Smooth muscle cell of the brain vasculature (primary cell): ENCODE measurements at regions not wholly inside any gene's neighbourhood (a gene's known extent, or its start where the extent isn't known, plus 50 kb on each side); places are given as distances from the start of the nearest gene placed in this dataset.
A peak's percentile ranks its signal among the peaks of the same experiment; 100 is the strongest.
"Not testable (repeated sequence)": the region's sequence is repeated elsewhere in the genome, so short reads cannot be mapped to it uniquely, and the experiment has no call there.

Source experiments
- DNase-seq: peaks from one replicate; pipeline ENCODE4 v3.0.0-alpha.2; 2012; ENCODE audit warnings: low read depth, low spot score

DNA sequence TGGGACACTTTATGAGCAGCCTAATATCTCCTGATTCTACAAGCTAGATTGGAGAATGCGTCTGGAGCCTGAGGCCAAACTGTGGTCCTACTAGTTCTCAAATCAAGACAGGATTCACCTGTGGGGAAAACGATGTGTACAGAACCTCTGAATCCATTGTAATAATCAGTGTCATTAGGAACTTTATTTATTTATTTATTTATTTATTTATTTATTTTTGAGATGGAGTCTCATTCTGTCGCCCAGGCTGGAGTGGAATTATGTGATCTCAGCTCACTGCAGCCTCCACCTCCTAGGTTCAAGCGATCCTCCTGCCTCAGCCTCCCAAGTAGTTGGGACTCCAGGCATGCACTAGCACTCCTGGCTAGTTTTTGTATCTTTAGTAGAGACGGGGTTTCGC, 52.6 kb upstream of the KIF26B start:
- not testable (repeated sequence) for DNase-seq

DNA sequence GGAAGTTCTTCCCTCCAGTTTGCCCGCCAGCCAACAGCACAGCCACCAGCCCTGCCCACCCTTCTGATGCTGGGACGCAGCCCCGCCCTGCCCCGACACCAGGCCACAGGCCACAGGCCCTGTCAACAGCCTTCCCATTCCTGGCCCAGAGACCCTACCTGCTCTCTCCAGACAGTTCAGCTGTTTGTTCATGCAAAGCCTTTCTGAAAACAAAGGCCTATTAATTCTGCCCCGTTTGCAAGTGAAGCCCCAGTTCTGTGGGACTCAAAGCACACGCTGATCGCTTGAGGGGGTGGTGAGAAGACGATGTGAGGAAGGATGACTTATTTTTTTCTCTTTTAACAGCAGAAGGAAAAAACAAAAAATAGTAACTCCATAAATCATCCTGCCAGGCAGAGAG, 55.4 kb upstream of the KIF26B start:
- no peak for DNase-seq

DNA sequence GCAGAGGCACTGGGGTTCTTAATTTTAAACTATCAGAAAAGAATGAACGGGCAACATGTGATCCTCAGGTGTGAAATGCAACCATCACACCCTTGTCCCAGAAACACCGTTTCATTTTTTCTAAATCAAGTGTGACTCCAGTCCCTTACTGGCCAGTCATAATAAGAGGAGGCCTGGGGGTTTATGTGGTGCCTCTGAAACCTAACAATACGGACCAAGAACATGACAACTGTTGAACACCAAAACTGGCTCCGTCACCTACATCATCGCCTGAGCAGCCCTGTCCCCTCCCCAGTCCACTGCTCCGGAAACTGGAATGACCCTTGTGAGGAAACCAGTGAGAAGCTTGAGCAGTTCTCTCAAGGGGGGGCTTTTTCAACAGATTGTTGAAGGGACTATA, 55.9 kb upstream of the KIF26B start:
- DNase-seq = no peak

DNA sequence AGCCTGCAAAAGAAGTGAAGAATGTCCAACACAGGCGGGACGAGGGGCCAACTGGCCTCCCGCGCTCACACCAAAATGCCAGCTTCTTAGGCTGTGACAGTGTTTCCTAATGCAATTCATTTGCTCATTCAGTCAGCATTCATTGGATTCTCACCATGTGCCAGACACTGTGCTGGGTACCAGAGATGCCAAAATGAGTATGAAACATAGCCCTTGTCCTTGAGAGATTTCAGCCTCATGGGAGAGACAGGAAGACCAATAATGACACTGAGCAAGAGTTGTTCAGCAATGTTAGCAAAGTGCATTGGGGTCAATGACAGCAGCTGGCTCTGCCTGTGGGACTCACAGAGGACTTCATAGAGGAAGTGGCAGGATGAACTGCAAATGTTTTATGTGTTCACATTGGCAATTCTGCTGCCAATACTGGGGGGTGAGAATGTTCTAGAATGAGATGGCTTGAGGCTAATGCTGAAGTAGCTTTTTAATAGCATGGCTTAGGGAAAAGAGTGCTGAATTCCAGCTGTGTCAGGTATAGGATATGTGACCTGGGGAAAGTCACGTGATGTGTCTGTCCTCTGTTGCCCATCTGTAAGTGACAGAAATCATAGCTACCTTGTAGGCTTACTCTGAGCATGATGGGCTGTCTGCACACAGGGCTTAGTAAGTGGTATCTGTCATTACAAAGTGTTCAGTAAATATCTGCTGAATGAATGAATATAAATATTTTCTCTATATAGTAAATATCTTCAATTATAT, 58.3 kb upstream of the KIF26B start:
- DNase-seq = no peak

DNA sequence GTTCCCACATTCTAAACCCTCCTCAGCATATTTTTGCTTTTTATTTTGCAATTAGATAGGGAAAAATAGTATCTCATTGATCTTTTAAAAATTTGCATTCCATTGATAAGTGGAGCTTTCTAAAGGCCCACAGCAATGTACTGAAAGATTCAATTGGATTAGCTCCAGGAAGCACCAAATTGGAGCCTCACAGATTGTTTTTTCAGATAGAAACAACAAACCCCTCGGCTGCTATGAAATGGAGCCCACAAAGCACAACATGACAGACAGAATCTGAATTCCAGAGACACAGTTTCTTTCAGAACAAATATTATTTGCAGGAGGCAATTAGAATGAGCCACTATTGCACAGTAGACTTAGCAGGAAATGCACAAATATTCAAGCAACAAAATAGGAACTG, 58.9 kb upstream of the KIF26B start:
- DNase-seq = no peak

DNA sequence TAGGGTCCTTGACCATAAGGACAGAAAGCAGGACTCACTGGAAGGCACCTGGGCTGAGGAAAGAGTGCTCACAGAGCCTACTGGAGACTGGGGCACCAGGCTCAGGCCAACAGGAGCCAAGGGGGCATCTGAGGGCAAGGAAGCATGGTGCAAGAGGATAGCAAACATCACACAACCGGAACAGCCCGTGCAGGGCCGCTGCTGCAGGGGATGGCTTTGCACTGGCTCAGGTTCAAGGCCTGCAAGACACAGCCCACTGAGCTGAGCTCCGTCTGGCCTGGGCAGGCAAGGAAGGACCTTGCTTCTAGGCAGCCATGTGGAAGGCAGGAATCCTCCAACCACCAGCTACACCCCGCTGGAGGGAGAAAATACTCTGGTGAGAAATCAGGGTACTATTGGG, 59.8 kb upstream of the KIF26B start:
- no peak for DNase-seq

DNA sequence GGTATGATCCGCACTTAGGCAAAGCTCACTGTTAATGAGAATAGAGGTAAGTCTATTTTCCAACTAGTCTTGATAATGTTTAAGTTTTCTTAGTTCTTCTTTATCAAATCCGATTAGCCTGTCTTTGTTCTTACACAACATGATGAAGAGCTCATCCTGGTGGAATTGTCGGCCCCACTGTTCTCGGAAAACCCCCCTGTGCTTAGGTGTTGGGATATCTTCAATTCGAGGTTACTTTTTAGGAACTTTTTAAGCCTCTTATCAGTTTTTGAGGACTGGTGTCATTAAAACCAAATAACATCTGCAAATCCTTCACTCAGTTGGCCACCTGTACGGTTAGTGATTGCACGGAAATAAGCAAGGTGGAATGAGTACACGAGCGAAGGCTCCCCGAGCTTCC, 60.7 kb upstream of the KIF26B start:
- no peak for DNase-seq

DNA sequence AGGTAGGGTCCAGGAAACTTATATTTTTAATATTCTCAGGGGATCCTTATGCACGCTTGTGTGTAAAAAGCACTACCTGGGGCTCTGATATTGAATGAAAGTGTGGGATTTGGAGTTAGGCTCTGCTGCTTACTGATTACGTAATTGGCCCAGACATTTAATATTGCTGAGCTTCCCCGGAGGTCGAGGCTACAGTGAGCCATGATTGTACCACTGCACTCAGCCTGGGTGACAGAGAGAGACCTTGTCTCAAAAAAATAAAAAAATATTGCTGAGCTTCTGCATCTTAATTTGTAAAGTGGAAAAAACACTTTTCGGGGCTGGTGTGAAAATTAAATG, 62.2 kb upstream of the KIF26B start:
- no peak for DNase-seq

DNA sequence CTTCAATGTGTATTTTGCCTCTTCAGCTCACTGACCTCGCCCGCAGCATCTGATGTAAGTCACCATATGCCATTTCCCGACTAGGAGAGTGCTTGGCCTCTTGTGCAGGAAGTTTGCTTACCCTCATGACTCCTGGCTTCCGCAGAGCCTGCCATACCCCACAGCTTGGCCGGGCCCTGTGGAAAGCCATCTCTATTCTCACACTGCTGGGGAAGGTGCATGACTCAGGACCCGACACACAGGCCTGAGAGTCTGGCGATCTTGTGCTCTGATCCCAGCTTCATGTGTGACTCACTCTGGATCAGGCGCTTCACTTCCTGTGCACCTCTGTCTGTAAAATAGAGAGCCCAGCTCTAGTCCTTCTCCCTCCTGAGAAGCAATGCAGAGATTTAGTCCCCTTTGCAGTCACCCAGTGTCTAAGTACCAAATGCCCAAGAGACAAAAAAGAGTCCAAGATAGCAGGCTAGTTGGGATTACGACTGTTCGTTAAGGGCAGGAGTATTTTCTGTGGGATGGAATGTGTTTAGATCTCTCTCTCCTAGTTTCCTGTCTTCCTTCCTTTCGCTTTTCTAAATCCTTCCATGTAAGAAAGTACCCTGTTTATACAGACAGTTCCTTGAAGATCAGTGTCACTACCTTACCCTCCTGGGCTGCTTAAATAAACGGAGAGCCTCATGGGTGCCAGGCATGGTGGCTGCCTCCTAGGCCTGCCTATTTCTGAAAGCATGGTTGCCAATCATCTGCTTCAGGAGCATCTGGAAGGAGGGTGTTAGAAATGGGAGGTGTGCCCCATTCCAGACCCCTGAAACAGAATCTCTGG, 62.8 kb upstream of the KIF26B start:
- DNase-seq = peak; percentile 92

DNA sequence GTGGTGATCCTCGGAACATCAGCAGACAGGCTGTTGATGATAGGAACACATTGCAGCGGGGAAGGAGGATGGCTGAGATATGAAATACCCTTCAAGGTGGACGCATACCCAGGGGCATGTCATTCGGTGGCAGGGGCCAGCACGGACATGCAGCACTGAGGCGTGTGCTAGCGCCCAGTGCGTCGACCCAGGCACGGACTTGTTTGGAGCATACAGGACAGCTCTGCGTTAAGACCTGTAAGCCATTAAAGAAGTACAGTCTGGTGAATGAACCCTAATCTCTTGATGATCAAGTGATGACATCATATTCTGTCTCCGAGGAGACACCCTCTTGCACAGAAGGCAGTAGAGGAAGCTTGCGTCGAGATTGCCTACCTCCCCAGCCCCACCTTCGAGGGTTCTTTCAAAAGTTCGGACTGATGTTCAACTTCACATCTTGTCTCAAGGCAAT, 63.6 kb upstream of the KIF26B start:
- DNase-seq = no peak

DNA sequence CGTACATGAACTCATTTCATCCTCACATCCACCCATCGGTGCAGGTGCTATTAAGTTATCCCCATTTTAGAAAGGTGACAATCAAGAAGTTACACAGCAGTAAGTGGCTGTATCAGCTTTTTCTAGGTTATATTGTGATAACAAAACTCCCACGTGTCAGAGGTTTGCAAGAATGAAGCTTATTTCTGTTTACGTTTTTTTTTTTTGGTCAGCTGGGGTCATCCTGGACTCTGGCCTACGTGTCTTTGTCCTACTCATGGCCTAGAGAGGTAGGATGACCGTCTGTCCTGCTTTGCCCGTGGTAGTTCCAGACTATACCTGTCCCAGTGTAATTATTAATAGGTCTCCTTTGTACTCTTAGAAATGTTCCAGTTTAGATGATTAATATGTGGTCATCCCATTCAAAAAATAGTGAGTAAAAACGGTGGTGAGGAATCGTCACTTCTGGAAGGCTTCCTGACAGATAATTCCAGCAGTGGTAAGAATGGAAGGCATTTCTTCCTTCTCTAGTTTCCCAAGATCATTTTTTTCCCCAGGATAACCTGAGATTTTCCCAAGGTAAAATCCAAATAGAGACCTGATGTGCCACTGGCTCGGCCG, 64.2 kb upstream of the KIF26B start:
- DNase-seq = no peak

DNA sequence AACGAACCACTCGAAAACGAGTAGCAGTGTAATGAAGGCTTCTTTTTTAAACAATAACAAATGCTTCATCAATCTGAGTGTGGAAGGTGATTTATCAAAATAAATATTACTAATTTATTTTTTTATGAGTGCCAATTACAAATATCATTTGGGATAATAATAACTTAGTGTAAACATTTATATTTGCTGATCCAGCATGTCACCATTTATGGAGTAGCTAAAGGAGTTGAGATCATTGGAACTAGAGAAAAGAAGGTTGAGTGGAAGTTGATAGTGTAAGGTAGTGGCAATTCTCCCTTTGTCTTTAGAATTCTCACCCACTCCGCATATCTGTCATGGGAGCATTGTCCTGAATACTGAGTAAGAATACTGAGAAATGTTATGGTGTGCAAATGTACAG, 67.1 kb upstream of the KIF26B start:
- DNase-seq = no peak

DNA sequence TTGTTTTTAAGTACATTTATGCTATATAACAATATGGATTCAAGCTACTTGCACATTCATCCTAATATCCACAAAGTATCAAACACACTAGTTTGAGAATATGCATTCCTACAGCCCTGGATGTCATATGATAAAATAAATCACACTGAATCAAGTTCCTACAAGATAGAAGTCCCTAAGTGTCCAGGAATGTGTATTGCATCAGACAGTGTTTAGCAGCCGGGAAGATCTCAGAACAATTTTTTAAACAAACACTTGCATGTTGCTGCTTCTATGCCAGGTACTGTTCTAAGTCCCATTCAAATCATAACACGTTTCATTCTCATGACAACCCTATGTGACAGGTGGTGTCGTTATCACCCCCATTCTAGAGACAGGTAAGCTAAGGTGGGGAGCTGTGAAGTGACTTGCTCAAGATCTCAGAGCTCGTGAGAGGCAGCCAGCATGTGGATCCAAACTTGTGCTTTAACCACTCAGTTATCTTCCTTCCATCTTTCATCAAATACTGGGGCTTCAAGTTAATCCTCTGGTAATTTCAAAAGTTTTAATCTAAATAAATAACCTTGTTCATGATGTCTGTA, 68.3 kb upstream of the KIF26B start:
- no peak for DNase-seq

DNA sequence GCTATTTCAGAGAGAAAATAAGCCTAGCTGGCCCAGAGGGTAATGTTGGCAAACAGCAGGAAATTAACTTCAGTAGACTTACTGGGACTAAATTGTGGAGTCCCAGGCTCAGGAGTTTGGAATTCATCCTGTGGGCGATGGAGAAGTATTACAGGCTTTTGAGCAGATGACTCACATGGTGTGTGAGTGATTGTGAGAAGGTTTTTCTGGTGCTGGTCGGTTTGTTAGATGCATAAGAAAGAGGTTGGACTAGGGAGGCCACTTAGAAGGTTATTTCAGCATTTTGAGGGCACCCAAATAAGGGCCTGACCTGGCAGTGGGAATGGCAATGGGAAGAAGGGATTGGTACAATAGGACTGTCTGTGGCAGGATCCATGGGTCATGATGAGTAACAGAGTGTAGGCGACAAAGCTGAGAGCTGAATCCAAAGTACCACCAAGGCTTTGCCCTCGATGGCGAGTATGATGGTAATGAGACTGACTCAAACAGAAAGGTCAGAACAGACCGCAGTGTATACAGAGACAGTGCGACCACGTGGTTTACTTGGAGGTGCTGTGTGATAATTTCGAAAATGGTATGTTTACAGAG, 69.2 kb upstream of the KIF26B start:
- DNase-seq = no peak

DNA sequence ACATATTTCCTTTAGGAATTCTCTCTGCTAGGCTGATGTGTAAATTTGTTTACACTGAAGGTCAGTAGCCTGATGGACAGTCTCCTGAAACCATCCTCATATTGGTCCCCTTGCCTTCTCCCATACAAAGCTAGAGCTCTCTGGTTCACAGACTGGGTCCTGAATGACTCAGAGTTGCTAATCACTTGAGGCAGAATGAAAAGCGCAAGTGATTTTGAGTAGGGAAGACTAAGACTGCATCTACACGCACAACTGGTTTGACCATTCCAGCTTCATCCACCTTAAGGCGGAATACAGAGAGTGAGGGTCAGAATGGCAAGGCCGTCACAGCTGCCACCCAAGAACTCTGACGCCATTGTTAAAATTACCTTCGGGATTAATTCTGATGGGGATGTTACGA, 70.2 kb upstream of the KIF26B start:
- no peak for DNase-seq

DNA sequence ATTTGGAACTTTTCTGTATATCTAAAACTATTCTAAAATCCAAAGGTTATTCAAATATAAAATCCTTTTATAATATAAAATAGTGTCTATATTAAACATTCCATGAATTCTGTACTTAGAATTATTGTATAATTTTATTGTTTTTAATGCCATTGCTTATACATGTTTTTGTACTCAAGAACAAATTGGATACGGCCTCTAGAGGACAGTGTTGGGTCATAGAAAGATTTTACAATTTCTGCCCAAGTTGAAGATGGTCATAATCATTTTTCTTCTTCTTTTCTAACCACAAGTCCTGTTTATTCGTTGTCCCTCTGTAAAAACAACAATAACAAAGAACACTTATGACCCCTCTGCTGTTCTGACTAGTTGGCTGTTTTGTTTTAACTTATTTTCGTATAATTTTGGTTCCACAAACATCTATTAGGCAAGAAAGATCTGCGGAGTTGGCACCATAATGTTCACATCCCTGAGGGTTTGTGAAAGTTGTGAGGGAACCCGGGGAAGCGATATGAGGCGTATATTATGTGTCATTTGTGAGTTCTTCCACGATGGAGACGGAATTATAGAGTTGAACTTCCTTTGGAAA, 75.7 kb upstream of the KIF26B start:
- no peak for DNase-seq

DNA sequence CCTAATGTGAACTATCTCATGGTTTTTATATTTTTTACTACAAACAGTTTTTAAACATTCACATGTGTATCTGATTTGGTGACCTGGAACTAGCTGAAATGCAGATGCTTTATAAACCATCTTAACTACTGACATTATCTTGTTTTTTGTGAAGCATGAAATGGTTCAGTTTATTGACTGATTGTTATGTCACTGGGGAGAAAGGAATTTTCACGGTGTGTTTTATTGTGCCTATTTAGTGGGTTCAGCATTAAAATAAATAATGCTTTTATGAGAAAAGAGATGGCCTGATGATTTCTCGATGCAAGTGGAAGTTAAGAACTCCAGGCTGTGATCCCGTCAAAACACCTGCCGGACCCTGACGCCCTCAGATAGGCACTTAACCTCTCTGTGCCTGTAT, 79.9 kb upstream of the KIF26B start:
- DNase-seq = no peak

DNA sequence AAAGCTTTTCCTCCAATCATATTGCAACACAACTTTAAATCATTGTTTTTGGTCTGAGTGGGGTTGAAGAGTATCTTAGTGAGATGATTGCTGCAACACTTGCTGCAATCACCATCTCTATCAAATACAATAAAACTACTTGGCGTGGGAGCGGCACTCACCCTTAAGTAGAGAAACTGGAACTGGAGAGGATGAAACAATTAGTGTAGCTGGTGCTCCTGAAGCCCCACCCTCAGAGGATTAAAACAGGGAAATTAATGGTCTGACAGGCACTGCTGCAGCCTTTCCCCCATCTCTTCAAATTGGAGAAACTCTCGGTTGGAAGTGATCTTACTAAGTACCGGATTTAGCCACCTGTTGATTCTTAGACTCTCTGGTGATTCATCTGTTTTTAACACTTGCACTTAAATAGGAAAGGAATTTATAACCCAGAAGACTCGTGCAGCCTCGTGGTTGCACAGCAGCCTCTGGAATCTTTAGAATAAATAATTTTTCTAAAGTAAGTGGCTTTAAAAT, 80.5 kb upstream of the KIF26B start:
- no peak for DNase-seq

DNA sequence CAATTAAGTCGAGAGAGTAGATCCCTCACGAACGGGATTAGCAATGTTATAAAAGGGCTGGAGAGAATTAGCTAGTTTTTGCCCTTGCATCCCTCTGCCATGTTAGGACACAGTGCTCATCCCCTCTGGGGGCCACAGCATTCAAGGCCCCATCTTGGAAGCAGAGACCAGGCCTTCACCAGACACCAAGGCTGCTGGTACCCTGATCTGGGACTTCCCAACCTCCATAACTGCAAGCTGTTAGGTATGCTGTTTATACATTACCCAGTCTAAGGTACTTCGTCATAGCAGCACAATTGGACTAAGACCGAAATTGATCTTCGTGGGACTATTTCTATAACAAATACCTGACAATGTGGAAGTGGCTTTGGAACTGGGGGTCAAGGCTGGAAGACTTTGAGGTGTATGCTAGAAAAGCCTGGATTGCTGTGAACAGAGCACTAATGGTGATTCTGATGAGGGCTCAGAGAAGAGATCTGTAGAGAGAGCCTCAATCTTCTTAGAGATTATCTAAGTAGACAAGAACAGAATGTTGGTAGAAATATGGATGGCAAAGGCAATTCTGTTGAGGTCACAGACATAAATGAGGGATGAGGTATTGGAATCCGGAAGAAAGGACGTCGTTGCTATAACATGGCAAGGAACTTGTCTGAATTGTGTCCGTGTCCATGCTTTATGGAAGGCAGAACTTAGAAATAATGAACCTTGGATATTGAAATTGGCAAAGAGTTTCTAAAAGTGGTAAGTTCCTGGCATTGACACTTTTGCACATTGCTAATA, 83.8 kb upstream of the KIF26B start:
- no peak for DNase-seq

DNA sequence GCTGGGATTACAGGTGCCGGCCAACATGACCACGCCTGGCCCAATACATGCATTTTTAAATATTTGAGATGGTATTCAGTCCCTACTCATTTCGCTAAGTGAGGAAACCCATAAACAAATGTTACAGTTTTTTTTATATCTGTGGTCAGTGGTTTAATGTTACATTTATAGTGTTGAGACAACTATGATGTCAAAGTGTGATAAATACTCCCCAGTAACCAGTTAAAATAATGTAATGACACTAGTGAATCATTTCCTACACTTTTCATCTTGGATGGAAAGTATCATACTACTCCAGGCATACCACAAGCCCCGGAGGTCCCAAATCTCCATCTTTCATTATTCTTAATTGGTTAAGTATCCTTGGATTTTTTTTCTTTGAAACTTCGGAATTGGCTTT, 87.5 kb upstream of the KIF26B start:
- DNase-seq = no peak
